ENCODE measurements at regions not wholly inside any gene's neighbourhood (a gene's known extent, or its start where the extent isn't known, plus 50 kb on each side); places are given as distances from the start of the nearest gene placed in this dataset.

GRCh38 chr14:25197885-25198284 is 147.9 kb upstream of the STXBP6 start (continued):
- TF ChIP-seq ETS1 (CRISPR knock-in tag; IDR thresholded peaks at IDR 0.05) (no peak), ZNF792 (CRISPR knock-in tag; IDR thresholded peaks at IDR 0.05) (peak; percentile 73; the same call in 1 of the 2 replicates), SCMH1 (CRISPR knock-in tag; IDR thresholded peaks at IDR 0.05; ENCODE audit: borderline replicate concordance) (no peak), LCORL (IDR thresholded peaks at IDR 0.05) (no peak), LCORL (CRISPR knock-in tag; IDR thresholded peaks at IDR 0.05) (peak; percentile 47; the same call in 1 of the 2 replicates), MLLT10 (CRISPR knock-in tag; IDR thresholded peaks at IDR 0.05) (0 out of 2 replicates have a peak, but pooled peaks have one; percentile 50), ZNF430 (CRISPR knock-in tag; IDR thresholded peaks at IDR 0.05) (peak; percentile 59; the same call in 1 of the 2 replicates), CBFB (CRISPR knock-in tag; IDR thresholded peaks at IDR 0.05) (no peak), DRAP1 (CRISPR knock-in tag; IDR thresholded peaks at IDR 0.05) (peak; percentile 40; the same call in 1 of the 2 replicates), IRF2 (CRISPR knock-in tag; IDR thresholded peaks at IDR 0.05) (peak; percentile 71), ZNF329 (CRISPR knock-in tag; IDR thresholded peaks at IDR 0.05; ENCODE audit: low read depth) (no peak), ZNF142 (CRISPR knock-in tag; IDR thresholded peaks at IDR 0.05) (no peak), NBN (conservative IDR thresholded peaks at IDR 0.05) (no peak), NFKBIZ (CRISPR knock-in tag; IDR thresholded peaks at IDR 0.05) (peak; percentile 96), ZNF264 (CRISPR knock-in tag; IDR thresholded peaks at IDR 0.05) (peak; percentile 99), ZBTB33 (CRISPR knock-in tag; IDR thresholded peaks at IDR 0.05) (no peak), ZNF12 (CRISPR knock-in tag; IDR thresholded peaks at IDR 0.05) (peak; percentile 80), ZNF232 (CRISPR knock-in tag; IDR thresholded peaks at IDR 0.05; ENCODE audit: borderline replicate concordance) (no peak), RFX5 (IDR thresholded peaks at IDR 0.05; ENCODE audit: low read depth, low read length) (peak; percentile 89), FOXO1 (CRISPR knock-in tag; IDR thresholded peaks at IDR 0.05) (peak; percentile 94; the same call in 1 of the 2 replicates), ZNF513 (CRISPR knock-in tag; conservative IDR thresholded peaks at IDR 0.05) (no peak)

All from HepG2 (cell line).